ENCODE measurements at regions not wholly inside any gene's neighbourhood (a gene's known extent, or its start where the extent isn't known, plus 50 kb on each side); places are given as distances from the start of the nearest gene placed in this dataset.

DNA sequence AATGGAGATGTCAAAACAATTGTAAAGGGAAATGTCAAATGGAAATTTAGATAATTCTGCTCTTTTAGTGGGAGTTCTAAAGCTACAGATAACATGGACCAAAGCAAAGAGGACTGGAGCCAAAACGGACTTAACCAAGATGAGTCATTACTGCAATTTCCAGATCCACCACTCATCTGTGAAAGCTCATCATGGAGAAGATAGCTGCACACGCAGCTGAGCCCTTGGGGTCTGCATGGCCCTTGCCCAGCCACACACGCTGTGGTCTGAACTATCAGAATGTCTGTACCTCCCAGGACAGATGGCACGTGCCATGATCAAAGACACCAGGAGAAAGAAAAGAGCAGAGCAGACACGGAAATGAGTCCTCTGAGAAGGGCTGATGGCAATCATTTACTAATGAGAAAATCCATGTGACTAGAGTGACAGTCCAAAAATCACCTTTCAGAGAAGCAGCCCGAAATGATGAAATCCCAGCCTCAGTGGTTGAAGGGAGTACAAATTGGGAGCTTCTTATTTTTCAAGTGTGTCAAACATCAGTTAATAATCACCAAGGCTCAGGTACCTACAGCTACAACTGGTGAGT is 177.9 kb upstream of the MGMT start:
- Histone ChIP-seq H3K9ac (ENCODE audit: low read depth in 1 of 3, low read length in 3 of 3) (no peak overlapping the region), H3K27ac (ENCODE audit: low read depth, low read length) (no peak overlapping the region), H3K27me3 (ENCODE audit: control insufficient read depth in 3 of 3, insufficient read depth in 3 of 3, low read length in 3 of 3) (no peaks in the 10 kb centered on the region), H3K9me3 (ENCODE audit: control insufficient read depth in 3 of 3, low read length in 3 of 3) (no peaks in the 10 kb centered on the region), H3K4me3 (ENCODE audit: low read length in 3 of 3) (no peak overlapping the region), H3K4me1 (ENCODE audit: control insufficient read depth in 3 of 3, insufficient read depth in 3 of 3, low read length in 3 of 3) (no peaks in the 10 kb centered on the region), H3K36me3 (ENCODE audit: control insufficient read depth in 3 of 3, insufficient read depth in 3 of 3, low read length in 3 of 3) (no peaks in the 10 kb centered on the region)

DNA sequence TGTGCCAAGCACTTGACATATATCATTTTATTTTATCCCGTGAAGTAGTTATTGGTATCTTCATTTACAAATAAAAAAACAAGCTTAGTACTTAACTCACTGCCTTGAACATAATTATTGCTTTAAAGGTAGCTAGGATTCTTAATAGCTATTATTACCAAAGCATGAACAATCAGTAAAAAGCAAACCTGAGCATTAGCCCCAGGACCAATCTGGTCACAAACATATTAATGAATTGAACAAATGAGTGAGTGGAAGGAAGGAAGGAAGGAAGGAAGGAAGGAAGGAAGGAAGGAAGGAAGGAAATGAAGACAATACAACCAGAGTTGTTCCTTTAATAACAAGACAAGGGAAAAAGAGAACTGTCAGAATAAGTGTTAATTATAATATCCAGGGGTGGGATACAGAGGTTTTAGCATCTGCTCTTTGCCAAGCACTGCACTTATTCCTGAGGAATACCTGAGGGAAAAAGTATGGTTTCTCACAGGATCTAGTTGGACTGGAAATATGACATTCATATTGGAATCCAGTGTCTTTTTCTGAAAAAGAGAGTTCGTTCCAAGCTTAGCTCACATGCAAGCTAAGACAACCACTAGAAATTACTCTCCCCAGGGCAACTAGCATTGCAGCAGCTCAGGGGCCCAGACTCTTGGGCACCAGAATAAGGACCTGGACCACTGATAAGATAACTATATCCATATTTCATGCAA is 172.9 kb upstream of the MGMT start:
- Histone ChIP-seq H3K4me3 (ENCODE audit: low read length in 3 of 3) (no peak overlapping the region), H3K27ac (ENCODE audit: low read depth, low read length) (no peak overlapping the region), H3K36me3 (ENCODE audit: control insufficient read depth in 3 of 3, insufficient read depth in 3 of 3, low read length in 3 of 3) (no peaks in the 10 kb centered on the region), H3K27me3 (ENCODE audit: control insufficient read depth in 3 of 3, insufficient read depth in 3 of 3, low read length in 3 of 3) (no peaks in the 10 kb centered on the region), H3K4me1 (ENCODE audit: control insufficient read depth in 3 of 3, insufficient read depth in 3 of 3, low read length in 3 of 3) (no peaks in the 10 kb centered on the region), H3K9ac (ENCODE audit: low read depth in 1 of 3, low read length in 3 of 3) (no peak overlapping the region), H3K9me3 (ENCODE audit: control insufficient read depth in 3 of 3, low read length in 3 of 3) (no peaks in the 10 kb centered on the region)

DNA sequence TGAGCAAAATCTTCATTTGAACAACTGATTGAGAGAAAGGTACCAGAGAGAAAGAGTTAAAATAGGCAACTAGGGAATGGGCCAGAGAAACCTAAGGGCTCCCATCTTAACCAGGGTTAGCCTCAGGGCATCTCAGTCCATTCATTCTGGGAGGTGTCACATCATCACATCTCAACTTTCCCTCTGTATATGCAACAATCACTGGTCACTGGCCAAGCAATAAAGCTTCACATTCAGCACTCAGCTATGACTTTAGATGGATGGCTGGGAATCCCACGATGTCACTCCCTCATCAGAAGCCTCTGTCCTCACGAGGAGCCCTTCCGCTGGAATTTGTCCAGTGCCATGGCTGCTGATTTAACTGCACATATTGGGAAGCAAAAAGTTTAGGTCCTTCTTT is 172.1 kb upstream of the MGMT start:
- H3K27ac ChIP-seq (ENCODE audit: low read depth, low read length) = no peak overlapping the region
- no peak overlapping the region for H3K9ac ChIP-seq (ENCODE audit: low read depth in 1 of 3, low read length in 3 of 3)
- H3K4me1 ChIP-seq (ENCODE audit: control insufficient read depth in 3 of 3, insufficient read depth in 3 of 3, low read length in 3 of 3) = no peaks in the 10 kb centered on the region
- H3K27me3 ChIP-seq (ENCODE audit: control insufficient read depth in 3 of 3, insufficient read depth in 3 of 3, low read length in 3 of 3) = no peaks in the 10 kb centered on the region
- no peaks in the 10 kb centered on the region for H3K36me3 ChIP-seq (ENCODE audit: control insufficient read depth in 3 of 3, insufficient read depth in 3 of 3, low read length in 3 of 3)
- no peak overlapping the region for H3K4me3 ChIP-seq (ENCODE audit: low read length in 3 of 3)
- H3K9me3 ChIP-seq (ENCODE audit: control insufficient read depth in 3 of 3, low read length in 3 of 3) = no peaks in the 10 kb centered on the region

DNA sequence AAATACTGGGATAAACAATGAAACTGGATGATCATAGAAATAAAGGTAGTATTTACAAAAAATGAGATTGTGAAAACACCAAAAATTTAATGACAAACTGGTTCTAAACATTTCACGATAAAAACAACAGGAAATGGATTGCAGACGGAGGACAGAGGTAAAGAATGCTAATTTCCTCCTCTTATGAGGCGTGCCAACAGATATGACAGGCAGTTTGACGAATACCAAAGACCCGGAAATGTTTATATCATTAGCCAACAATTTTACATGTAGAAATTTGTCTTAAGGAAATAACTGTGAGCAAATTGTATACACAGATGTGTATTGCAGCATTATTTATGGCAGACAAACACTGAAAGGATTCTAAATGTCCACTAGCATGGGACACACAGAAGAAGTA is 162.0 kb upstream of the MGMT start:
- Histone ChIP-seq H3K9ac (ENCODE audit: low read depth in 1 of 3, low read length in 3 of 3) (no peak overlapping the region), H3K4me1 (ENCODE audit: control insufficient read depth in 3 of 3, insufficient read depth in 3 of 3, low read length in 3 of 3) (peaks cover 0 to 2% (median 0%) of the 10 kb centered on the region in 3 donors), H3K4me3 (ENCODE audit: low read length in 3 of 3) (no peak overlapping the region), H3K9me3 (ENCODE audit: control insufficient read depth in 3 of 3, low read length in 3 of 3) (no peaks in the 10 kb centered on the region), H3K27ac (ENCODE audit: low read depth, low read length) (no peak overlapping the region), H3K27me3 (ENCODE audit: control insufficient read depth in 3 of 3, insufficient read depth in 3 of 3, low read length in 3 of 3) (no peaks in the 10 kb centered on the region), H3K36me3 (ENCODE audit: control insufficient read depth in 3 of 3, insufficient read depth in 3 of 3, low read length in 3 of 3) (no peaks in the 10 kb centered on the region)

DNA sequence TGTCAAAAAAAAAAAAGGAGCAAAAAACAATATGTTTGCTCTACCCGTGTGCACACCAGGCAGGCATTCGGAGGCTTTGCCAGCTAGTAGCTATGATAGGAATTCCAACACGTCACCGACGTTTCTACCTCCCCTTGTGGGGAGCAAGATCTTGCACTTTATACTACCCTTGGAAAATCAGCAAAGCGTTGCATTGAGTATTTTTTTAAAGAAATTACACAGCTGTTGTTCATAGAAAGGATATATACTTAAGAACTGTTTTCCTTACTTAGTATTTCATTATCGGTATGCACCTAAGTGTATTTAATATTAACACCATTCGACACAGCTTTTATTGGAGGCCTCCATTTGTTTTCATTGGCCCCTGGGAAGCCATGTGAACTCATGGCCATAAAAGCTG is 159.9 kb upstream of the MGMT start:
- H3K27ac ChIP-seq (ENCODE audit: low read depth, low read length) = no peak overlapping the region
- no peak overlapping the region for H3K4me3 ChIP-seq (ENCODE audit: low read length in 3 of 3)
- no peaks in the 10 kb centered on the region for H3K9me3 ChIP-seq (ENCODE audit: control insufficient read depth in 3 of 3, low read length in 3 of 3)
- H3K9ac ChIP-seq (ENCODE audit: low read depth in 1 of 3, low read length in 3 of 3) = no peak overlapping the region
- H3K27me3 ChIP-seq (ENCODE audit: control insufficient read depth in 3 of 3, insufficient read depth in 3 of 3, low read length in 3 of 3) = no peaks in the 10 kb centered on the region
- H3K36me3 ChIP-seq (ENCODE audit: control insufficient read depth in 3 of 3, insufficient read depth in 3 of 3, low read length in 3 of 3) = no peaks in the 10 kb centered on the region
- H3K4me1 ChIP-seq (ENCODE audit: control insufficient read depth in 3 of 3, insufficient read depth in 3 of 3, low read length in 3 of 3) = peaks cover 0 to 2% (median 0%) of the 10 kb centered on the region in 3 donors

DNA sequence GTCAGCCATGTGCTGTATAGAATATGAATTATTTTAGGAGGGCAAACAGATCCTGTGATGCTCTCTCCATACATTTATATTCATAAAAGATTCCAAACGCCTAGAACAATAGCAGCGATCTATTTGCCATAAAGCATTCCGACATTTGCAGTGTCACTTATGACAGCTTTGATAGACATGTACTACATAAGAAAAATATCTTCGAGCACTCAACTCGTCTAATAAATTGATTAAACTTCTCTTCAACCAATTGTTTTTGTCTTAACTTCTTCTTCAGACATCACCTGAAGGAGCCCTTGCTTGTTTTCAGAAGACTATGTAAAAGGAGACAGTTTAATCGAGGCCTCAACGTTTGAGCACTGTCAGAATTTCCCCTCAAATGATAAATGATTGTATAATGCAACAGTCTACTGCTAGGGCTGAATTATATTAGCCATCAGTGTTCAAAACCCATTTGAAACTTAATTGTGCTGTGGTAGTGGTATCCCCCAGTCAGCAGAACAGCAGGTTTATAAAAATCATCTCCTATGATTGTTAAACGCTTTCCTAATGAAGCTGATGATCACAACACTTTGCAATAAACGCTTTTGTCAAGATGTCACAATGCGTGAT is 158.0 kb upstream of the MGMT start:
- Histone ChIP-seq H3K27ac (ENCODE audit: low read depth, low read length) (no peak overlapping the region), H3K36me3 (ENCODE audit: control insufficient read depth in 3 of 3, insufficient read depth in 3 of 3, low read length in 3 of 3) (no peaks in the 10 kb centered on the region), H3K9me3 (ENCODE audit: control insufficient read depth in 3 of 3, low read length in 3 of 3) (peaks cover 0 to 2% (median 0%) of the 10 kb centered on the region in 3 donors), H3K4me1 (ENCODE audit: control insufficient read depth in 3 of 3, insufficient read depth in 3 of 3, low read length in 3 of 3) (peaks cover 0 to 2% (median 0%) of the 10 kb centered on the region in 3 donors), H3K9ac (ENCODE audit: low read depth in 1 of 3, low read length in 3 of 3) (no peak overlapping the region), H3K27me3 (ENCODE audit: control insufficient read depth in 3 of 3, insufficient read depth in 3 of 3, low read length in 3 of 3) (no peaks in the 10 kb centered on the region), H3K4me3 (ENCODE audit: low read length in 3 of 3) (no peak overlapping the region)

DNA sequence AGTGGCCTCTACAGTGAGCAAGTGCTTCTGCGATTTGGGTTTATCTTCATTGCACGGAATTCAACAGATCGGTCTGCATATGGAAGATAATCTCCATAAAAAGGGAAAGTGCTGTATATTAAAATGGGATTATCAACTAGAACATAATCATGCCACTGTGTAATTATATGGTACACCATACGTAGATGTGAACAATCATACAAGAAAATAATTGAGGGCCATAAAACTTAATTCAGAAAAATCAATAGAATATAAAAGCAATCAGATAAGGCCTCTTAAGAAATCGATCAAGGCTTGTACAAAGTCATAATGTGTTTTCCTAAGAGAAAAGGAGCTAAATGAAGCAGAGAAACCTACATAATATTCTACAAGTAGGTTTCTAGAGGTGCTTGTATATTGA is 157.5 kb upstream of the MGMT start:
- Histone ChIP-seq H3K9ac (ENCODE audit: low read depth in 1 of 3, low read length in 3 of 3) (no peak overlapping the region), H3K36me3 (ENCODE audit: control insufficient read depth in 3 of 3, insufficient read depth in 3 of 3, low read length in 3 of 3) (no peaks in the 10 kb centered on the region), H3K4me3 (ENCODE audit: low read length in 3 of 3) (no peak overlapping the region), H3K4me1 (ENCODE audit: control insufficient read depth in 3 of 3, insufficient read depth in 3 of 3, low read length in 3 of 3) (peaks cover 0 to 2% (median 0%) of the 10 kb centered on the region in 3 donors), H3K27ac (ENCODE audit: low read depth, low read length) (no peak overlapping the region), H3K27me3 (ENCODE audit: control insufficient read depth in 3 of 3, insufficient read depth in 3 of 3, low read length in 3 of 3) (no peaks in the 10 kb centered on the region), H3K9me3 (ENCODE audit: control insufficient read depth in 3 of 3, low read length in 3 of 3) (peaks cover 0 to 3% (median 0%) of the 10 kb centered on the region in 3 donors)

DNA sequence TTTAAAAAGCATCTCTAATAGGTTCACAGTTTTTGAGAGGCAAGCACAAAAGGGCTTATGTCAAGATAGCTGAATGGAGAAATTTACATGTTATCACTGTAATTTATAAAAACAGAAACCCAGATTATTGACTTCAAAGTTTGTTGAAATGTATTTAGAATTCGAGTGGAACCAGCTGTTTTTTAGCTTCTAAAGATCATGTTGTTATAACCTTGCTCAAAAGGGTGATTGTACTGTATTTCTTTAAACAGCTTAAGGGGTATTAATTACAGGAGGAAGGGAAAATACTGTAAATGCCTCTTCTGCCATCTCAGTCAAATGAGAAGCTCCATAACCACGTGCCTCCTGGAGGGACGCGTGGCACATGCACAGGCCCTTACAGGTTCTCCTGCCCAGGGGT is 156.2 kb upstream of the MGMT start:
- H3K9ac ChIP-seq (ENCODE audit: low read depth in 1 of 3, low read length in 3 of 3) = no peak overlapping the region
- H3K36me3 ChIP-seq (ENCODE audit: control insufficient read depth in 3 of 3, insufficient read depth in 3 of 3, low read length in 3 of 3) = no peaks in the 10 kb centered on the region
- H3K27me3 ChIP-seq (ENCODE audit: control insufficient read depth in 3 of 3, insufficient read depth in 3 of 3, low read length in 3 of 3) = no peaks in the 10 kb centered on the region
- H3K4me3 ChIP-seq (ENCODE audit: low read length in 3 of 3) = no peak overlapping the region
- no peak overlapping the region for H3K27ac ChIP-seq (ENCODE audit: low read depth, low read length)
- H3K9me3 ChIP-seq (ENCODE audit: control insufficient read depth in 3 of 3, low read length in 3 of 3) = peaks cover 0 to 3% (median 0%) of the 10 kb centered on the region in 3 donors
- no peaks in the 10 kb centered on the region for H3K4me1 ChIP-seq (ENCODE audit: control insufficient read depth in 3 of 3, insufficient read depth in 3 of 3, low read length in 3 of 3)

DNA sequence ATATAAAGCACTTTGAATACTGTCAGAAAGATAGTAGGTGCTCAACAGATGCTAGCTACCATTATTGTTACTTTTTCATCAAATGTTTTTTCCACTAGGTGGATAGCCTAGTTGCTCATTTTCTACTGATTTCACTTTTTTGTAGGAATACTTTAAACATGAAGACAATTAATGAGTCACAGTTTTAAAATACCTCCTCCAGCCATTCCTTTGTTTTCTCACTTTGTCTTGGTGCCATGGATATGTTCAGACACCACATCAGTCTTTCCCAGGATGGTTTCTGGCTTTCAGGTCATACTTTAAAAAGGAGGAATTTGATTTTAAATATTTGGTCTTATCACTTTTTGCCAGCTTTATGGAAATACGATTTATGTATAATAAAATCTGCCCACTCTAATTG is 147.1 kb upstream of the MGMT start:
- H3K27ac ChIP-seq (ENCODE audit: low read depth, low read length) = no peak overlapping the region
- H3K9me3 ChIP-seq (ENCODE audit: control insufficient read depth in 3 of 3, low read length in 3 of 3) = peaks cover 0 to 7% (median 0%) of the 10 kb centered on the region in 3 donors
- H3K27me3 ChIP-seq (ENCODE audit: control insufficient read depth in 3 of 3, insufficient read depth in 3 of 3, low read length in 3 of 3) = peaks cover 0 to 10% (median 0%) of the 10 kb centered on the region in 3 donors
- H3K4me1 ChIP-seq (ENCODE audit: control insufficient read depth in 3 of 3, insufficient read depth in 3 of 3, low read length in 3 of 3) = no peaks in the 10 kb centered on the region
- no peak overlapping the region for H3K9ac ChIP-seq (ENCODE audit: low read depth in 1 of 3, low read length in 3 of 3)
- no peak overlapping the region for H3K4me3 ChIP-seq (ENCODE audit: low read length in 3 of 3)
- no peaks in the 10 kb centered on the region for H3K36me3 ChIP-seq (ENCODE audit: control insufficient read depth in 3 of 3, insufficient read depth in 3 of 3, low read length in 3 of 3)

DNA sequence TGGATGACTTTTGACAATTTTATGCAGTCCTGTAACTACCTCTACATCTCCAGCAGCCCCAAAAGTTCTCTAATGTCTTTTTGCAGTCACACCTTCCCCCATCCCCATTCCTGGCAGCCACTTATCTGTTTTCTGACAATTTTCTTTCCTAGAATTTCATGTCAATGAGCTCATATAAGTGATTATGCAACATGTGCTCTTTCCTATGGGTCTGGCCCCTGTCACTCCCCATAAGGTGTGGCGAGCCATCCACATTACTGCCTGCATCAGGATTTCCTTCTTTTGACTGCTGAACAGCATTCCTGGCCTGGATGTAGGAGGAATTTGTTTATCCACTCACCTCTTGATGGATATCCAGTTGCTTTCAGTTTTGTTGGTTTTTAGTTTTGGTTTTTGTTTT is 146.7 kb upstream of the MGMT start:
- H3K4me1 ChIP-seq (ENCODE audit: control insufficient read depth in 3 of 3, insufficient read depth in 3 of 3, low read length in 3 of 3) = no peaks in the 10 kb centered on the region
- no peak overlapping the region for H3K9ac ChIP-seq (ENCODE audit: low read depth in 1 of 3, low read length in 3 of 3)
- H3K27me3 ChIP-seq (ENCODE audit: control insufficient read depth in 3 of 3, insufficient read depth in 3 of 3, low read length in 3 of 3) = peaks cover 0 to 10% (median 0%) of the 10 kb centered on the region in 3 donors
- H3K9me3 ChIP-seq (ENCODE audit: control insufficient read depth in 3 of 3, low read length in 3 of 3) = peaks cover 0 to 7% (median 0%) of the 10 kb centered on the region in 3 donors
- H3K36me3 ChIP-seq (ENCODE audit: control insufficient read depth in 3 of 3, insufficient read depth in 3 of 3, low read length in 3 of 3) = no peaks in the 10 kb centered on the region
- no peak overlapping the region for H3K4me3 ChIP-seq (ENCODE audit: low read length in 3 of 3)
- no peak overlapping the region for H3K27ac ChIP-seq (ENCODE audit: low read depth, low read length)

Data from skeletal muscle tissue (tissue), 3 donors.